ENCODE measurements at regions not wholly inside any gene's neighbourhood (a gene's known extent, or its start where the extent isn't known, plus 50 kb on each side); places are given as distances from the start of the nearest gene placed in this dataset.

DNA sequence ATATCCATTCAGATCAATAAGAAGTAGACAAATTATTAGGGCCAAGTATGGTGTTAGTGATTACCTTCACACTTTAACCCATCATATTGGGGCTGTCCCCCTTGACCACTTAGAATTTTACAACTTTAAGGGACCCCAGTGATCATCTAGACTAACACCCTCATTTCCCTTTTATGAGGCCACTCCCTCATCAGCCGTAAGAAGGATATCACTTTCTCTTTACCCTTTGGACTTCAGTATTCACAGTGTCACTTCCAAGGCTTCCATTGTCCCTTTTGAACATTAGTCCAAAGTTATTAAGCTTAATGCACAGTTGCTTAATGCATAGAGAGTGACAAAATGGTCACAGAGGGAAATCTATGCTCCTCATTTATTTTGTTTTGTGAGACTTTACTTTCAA, 172.4 kb upstream of the MPPED2 start:
- H3K4me1 ChIP-seq (ENCODE audit: control insufficient read depth in 1 of 2, insufficient read depth in 2 of 2, low read depth in 1 of 2, low read length in 1 of 2) = peaks cover 0 to 9% of the 10 kb centered on the region in 2 experiments; a peak in 1 of 4 replicates
- H3K9ac ChIP-seq = no peak overlapping the region
- H3K4me2 ChIP-seq = no peak overlapping the region
- no peak overlapping the region for H2AFZ ChIP-seq (ENCODE audit: low read depth)
- no peaks in the 10 kb centered on the region for H3K79me2 ChIP-seq (ENCODE audit: insufficient read depth)
- ChIA-PET POLR2A (no interaction called here), CTCF (no interaction called here)
- no peaks in the 10 kb centered on the region for H3K9me3 ChIP-seq
- no peaks in the 10 kb centered on the region for H3K9me2 ChIP-seq
- H3K27ac ChIP-seq (ENCODE audit: low read depth in 2 of 2, low read length in 1 of 2) = no peak overlapping the region
- DNase-seq = no peak
- no peaks in the 10 kb centered on the region for H3K36me3 ChIP-seq (replicated peaks in 1 of 2; ENCODE audit: control insufficient read depth in 1 of 2, insufficient read depth in 2 of 2, low read length in 1 of 2)
- 7% methylated on average over 1 of the region's 1 CpG for WGBS (ENCODE audit: low lambda C conversion rate)
- no peak for TF ChIP-seq FOXM1 (IDR thresholded peaks at IDR 0.05; ENCODE audit: low read depth)
- TF ChIP-seq, protein P1, sequence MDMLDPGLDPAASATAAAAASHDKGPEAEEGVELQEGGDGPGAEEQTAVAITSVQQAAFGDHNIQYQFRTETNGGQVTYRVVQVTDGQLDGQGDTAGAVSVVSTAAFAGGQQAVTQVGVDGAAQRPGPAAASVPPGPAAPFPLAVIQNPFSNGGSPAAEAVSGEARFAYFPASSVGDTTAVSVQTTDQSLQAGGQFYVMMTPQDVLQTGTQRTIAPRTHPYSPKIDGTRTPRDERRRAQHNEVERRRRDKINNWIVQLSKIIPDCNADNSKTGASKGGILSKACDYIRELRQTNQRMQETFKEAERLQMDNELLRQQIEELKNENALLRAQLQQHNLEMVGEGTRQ (IDR thresholded peaks at IDR 0.05; ENCODE audit: borderline replicate concordance, low read depth, low read length) = no peak
- TF ChIP-seq MXI1 (IDR thresholded peaks at IDR 0.05; ENCODE audit: low read depth, low read length) = no peak
- no peak for TF ChIP-seq JUND (IDR thresholded peaks at IDR 0.05)
- TF ChIP-seq, protein P2, sequence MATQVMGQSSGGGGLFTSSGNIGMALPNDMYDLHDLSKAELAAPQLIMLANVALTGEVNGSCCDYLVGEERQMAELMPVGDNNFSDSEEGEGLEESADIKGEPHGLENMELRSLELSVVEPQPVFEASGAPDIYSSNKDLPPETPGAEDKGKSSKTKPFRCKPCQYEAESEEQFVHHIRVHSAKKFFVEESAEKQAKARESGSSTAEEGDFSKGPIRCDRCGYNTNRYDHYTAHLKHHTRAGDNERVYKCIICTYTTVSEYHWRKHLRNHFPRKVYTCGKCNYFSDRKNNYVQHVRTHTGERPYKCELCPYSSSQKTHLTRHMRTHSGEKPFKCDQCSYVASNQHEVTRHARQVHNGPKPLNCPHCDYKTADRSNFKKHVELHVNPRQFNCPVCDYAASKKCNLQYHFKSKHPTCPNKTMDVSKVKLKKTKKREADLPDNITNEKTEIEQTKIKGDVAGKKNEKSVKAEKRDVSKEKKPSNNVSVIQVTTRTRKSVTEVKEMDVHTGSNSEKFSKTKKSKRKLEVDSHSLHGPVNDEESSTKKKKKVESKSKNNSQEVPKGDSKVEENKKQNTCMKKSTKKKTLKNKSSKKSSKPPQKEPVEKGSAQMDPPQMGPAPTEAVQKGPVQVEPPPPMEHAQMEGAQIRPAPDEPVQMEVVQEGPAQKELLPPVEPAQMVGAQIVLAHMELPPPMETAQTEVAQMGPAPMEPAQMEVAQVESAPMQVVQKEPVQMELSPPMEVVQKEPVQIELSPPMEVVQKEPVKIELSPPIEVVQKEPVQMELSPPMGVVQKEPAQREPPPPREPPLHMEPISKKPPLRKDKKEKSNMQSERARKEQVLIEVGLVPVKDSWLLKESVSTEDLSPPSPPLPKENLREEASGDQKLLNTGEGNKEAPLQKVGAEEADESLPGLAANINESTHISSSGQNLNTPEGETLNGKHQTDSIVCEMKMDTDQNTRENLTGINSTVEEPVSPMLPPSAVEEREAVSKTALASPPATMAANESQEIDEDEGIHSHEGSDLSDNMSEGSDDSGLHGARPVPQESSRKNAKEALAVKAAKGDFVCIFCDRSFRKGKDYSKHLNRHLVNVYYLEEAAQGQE (IDR thresholded peaks at IDR 0.05; ENCODE audit: low read depth, low read length) = no peak
- TF ChIP-seq FOSL2 (IDR thresholded peaks at IDR 0.05; ENCODE audit: borderline replicate concordance, low read depth) = no peak
- TF ChIP-seq, protein P3, sequence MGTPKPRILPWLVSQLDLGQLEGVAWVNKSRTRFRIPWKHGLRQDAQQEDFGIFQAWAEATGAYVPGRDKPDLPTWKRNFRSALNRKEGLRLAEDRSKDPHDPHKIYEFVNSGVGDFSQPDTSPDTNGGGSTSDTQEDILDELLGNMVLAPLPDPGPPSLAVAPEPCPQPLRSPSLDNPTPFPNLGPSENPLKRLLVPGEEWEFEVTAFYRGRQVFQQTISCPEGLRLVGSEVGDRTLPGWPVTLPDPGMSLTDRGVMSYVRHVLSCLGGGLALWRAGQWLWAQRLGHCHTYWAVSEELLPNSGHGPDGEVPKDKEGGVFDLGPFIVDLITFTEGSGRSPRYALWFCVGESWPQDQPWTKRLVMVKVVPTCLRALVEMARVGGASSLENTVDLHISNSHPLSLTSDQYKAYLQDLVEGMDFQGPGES (IDR thresholded peaks at IDR 0.05; ENCODE audit: low read depth, low read length) = no peak
- TF ChIP-seq EZH2phosphoT487 (IDR thresholded peaks at IDR 0.05; ENCODE audit: borderline replicate concordance, low read depth) = no peak
- TF ChIP-seq SMC3 (IDR thresholded peaks at IDR 0.05; ENCODE audit: low read depth, low read length) = no peak
- TF ChIP-seq, protein P4, sequence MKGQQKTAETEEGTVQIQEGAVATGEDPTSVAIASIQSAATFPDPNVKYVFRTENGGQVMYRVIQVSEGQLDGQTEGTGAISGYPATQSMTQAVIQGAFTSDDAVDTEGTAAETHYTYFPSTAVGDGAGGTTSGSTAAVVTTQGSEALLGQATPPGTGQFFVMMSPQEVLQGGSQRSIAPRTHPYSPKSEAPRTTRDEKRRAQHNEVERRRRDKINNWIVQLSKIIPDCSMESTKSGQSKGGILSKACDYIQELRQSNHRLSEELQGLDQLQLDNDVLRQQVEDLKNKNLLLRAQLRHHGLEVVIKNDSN (IDR thresholded peaks at IDR 0.05; ENCODE audit: borderline replicate concordance, low read depth) = no peak
- TF ChIP-seq NRF1 (IDR thresholded peaks at IDR 0.05; ENCODE audit: low read depth, low read length) = no peak
- TF ChIP-seq, protein P5, sequence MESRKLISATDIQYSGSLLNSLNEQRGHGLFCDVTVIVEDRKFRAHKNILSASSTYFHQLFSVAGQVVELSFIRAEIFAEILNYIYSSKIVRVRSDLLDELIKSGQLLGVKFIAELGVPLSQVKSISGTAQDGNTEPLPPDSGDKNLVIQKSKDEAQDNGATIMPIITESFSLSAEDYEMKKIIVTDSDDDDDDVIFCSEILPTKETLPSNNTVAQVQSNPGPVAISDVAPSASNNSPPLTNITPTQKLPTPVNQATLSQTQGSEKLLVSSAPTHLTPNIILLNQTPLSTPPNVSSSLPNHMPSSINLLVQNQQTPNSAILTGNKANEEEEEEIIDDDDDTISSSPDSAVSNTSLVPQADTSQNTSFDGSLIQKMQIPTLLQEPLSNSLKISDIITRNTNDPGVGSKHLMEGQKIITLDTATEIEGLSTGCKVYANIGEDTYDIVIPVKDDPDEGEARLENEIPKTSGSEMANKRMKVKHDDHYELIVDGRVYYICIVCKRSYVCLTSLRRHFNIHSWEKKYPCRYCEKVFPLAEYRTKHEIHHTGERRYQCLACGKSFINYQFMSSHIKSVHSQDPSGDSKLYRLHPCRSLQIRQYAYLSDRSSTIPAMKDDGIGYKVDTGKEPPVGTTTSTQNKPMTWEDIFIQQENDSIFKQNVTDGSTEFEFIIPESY (IDR thresholded peaks at IDR 0.05; ENCODE audit: borderline replicate concordance, low read depth) = no peak
- TF ChIP-seq EP300 (IDR thresholded peaks at IDR 0.05; ENCODE audit: borderline replicate concordance in 1 of 2, low read depth in 1 of 2, low read length in 1 of 2) = no peak
- TF ChIP-seq FOXJ3 (CRISPR knock-in tag; IDR thresholded peaks at IDR 0.05) = no peak
- no peak for TF ChIP-seq TAF1 (IDR thresholded peaks at IDR 0.05; ENCODE audit: borderline replicate concordance, low read depth, low read length)
- no peak for TF ChIP-seq SIN3A (IDR thresholded peaks at IDR 0.05; ENCODE audit: borderline replicate concordance, low read depth, low read length)
- H3K27me3 ChIP-seq (ENCODE audit: insufficient read depth) = no peaks in the 10 kb centered on the region
- H3K4me3 ChIP-seq (ENCODE audit: low read depth in 2 of 2, low read length in 1 of 2) = no peak overlapping the region
- no peaks in the 10 kb centered on the region for H4K20me1 ChIP-seq (ENCODE audit: insufficient read depth)
- no peaks in the 10 kb centered on the region for H3F3A ChIP-seq (replicated peaks; ENCODE audit: insufficient read depth)

All from SK-N-SH (cell line).